ENCODE measurements at regions not wholly inside any gene's neighbourhood (a gene's known extent, or its start where the extent isn't known, plus 50 kb on each side); places are given as distances from the start of the nearest gene placed in this dataset.

DNA sequence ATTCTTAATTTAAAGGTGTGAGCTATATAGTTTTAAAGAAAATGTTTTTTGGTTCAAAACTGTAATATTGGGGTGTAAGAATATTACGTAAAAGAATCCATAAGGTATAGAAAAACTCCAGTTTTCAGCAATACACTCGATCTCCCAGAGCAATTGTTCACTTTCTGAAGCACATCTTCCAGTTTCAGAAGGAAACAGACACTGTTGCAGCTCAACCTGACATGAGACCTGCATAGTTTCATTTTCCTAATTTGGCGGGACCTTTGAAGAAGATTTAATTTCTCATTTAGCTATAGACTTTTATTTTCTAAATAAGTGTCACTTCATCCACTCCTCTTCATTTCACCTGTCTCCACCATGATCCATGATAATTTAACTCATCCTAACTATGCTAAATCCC lies 281.5 kb downstream of the HTR1B start:
- no peak for TF ChIP-seq CTCF (IDR thresholded peaks at IDR 0.05)
- TF ChIP-seq POLR2A (IDR thresholded peaks at IDR 0.05), result no peak
- intact Hi-C loops (cut with DNase I; ENCODE audit: low total_unique reads), result no loop called here
- H3K4me1 ChIP-seq, result no peaks in the 10 kb centered on the region
- 92 to 93% methylated on average over 3 of the region's 3 CpGs for WGBS, 2 donors
- no peak for DNase-seq
- no peaks in the 10 kb centered on the region for H3K36me3 ChIP-seq (ENCODE audit: low read depth, missing control alignments)
- no peak overlapping the region for H3K27ac ChIP-seq
- H3K4me3 ChIP-seq, result no peak overlapping the region
- no peaks in the 10 kb centered on the region for H3K9me3 ChIP-seq
- H3K27me3 ChIP-seq, result no peaks in the 10 kb centered on the region

DNA sequence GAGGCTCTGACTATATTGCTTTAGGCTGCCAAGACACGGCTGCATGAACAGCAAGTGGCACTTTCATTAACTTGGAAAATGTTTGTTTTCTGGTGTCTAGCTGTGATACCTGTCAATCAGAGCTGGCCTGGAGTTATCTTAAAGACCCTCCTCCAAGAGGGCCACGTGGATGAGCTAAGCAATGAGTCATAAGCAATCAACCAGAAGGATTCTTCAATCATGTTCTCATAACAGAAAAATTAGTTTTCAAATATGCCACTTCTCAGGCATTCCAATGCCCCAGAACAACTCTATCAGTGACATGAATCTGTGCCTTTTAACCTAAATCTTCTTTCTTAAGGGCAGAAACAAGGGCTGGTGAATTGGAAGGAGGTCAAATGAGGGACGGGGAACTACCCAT lies 283.0 kb downstream of the HTR1B start:
- no peak for TF ChIP-seq CTCF (IDR thresholded peaks at IDR 0.05)
- TF ChIP-seq POLR2A (IDR thresholded peaks at IDR 0.05), result no peak
- 77 to 85% methylated on average over 3 of the region's 3 CpGs for WGBS, 2 donors
- Histone ChIP-seq H3K36me3 (ENCODE audit: low read depth, missing control alignments) (no peaks in the 10 kb centered on the region), H3K4me1 (no peaks in the 10 kb centered on the region), H3K4me3 (no peak overlapping the region), H3K27me3 (no peaks in the 10 kb centered on the region), H3K9me3 (no peaks in the 10 kb centered on the region), H3K27ac (no peak overlapping the region)
- no peak for DNase-seq
- intact Hi-C loops (cut with DNase I; ENCODE audit: low total_unique reads), result no loop called here

DNA sequence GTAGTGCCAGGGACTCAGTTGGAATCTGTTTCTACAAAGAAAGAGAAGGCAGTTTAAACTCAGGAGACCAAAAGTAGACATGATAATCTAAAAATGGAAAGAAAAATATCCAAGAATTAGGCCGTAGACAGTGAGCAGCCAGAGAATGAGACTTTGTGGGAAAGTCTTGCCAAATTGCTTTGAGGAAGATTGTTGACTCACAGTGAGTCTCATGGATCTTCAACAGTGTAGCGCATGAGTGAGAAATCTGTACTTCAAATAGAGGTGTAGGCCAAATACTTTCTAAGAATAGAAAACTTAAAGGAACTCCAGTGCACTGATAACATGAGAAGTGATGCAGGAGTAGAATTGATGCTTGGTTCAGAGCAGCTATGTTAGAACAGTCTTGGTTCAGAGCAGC lies 284.5 kb downstream of the HTR1B start:
- Histone ChIP-seq H3K27me3 (no peaks in the 10 kb centered on the region), H3K36me3 (ENCODE audit: low read depth, missing control alignments) (no peaks in the 10 kb centered on the region), H3K4me3 (no peak overlapping the region), H3K27ac (no peak overlapping the region), H3K9me3 (no peaks in the 10 kb centered on the region), H3K4me1 (no peaks in the 10 kb centered on the region)
- intact Hi-C loops (cut with DNase I; ENCODE audit: low total_unique reads), result no loop called here
- 67 to 71% methylated on average over 2 of the region's 2 CpGs for WGBS, 2 donors
- no peak for TF ChIP-seq POLR2A (IDR thresholded peaks at IDR 0.05)
- TF ChIP-seq CTCF (IDR thresholded peaks at IDR 0.05), result no peak
- DNase-seq, result no peak

DNA sequence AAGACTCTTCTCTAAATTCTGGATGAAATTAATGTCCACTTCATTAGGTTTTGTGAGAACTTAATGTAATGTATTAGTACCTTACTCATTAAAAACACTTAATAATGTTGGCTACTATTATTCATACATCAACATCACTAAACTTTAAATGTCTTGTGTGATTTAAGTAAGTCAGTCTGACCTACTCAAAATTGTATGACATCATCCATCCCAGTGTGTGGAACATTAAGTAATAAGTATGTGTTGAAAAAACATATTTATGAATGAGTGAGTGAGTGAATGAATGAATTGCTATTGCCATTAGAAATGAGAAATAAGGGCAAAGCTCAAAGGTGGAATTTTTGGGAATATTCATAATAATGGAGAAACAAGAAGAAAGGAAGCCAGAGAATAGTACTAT lies 285.8 kb downstream of the HTR1B start:
- no peaks in the 10 kb centered on the region for H3K36me3 ChIP-seq (ENCODE audit: low read depth, missing control alignments)

More for the DNA sequence above, 285.8 kb downstream of the HTR1B start:
- Histone ChIP-seq H3K27me3 (no peaks in the 10 kb centered on the region), H3K4me1 (no peaks in the 10 kb centered on the region), H3K27ac (no peak overlapping the region), H3K4me3 (no peak overlapping the region), H3K9me3 (no peaks in the 10 kb centered on the region)
- intact Hi-C loops (cut with DNase I; ENCODE audit: low total_unique reads), result no loop called here
- TF ChIP-seq CTCF (IDR thresholded peaks at IDR 0.05) (no peak), POLR2A (IDR thresholded peaks at IDR 0.05) (no peak)
- no peak for DNase-seq
